GM18511 (cell line): ENCODE measurements at regions not wholly inside any gene's neighbourhood (a gene's known extent, or its start where the extent isn't known, plus 50 kb on each side); places are given as distances from the start of the nearest gene placed in this dataset.

ENCODE experiments used
- ATAC-seq: cut with Tn5 transposase; IDR thresholded peaks from one replicate; pipeline ENCODE4 v1.9.1; 2021; ENCODE audit warnings: mild to moderate bottlenecking, moderate library complexity; ENCODE audit not compliant: unreplicated experiment

DNA sequence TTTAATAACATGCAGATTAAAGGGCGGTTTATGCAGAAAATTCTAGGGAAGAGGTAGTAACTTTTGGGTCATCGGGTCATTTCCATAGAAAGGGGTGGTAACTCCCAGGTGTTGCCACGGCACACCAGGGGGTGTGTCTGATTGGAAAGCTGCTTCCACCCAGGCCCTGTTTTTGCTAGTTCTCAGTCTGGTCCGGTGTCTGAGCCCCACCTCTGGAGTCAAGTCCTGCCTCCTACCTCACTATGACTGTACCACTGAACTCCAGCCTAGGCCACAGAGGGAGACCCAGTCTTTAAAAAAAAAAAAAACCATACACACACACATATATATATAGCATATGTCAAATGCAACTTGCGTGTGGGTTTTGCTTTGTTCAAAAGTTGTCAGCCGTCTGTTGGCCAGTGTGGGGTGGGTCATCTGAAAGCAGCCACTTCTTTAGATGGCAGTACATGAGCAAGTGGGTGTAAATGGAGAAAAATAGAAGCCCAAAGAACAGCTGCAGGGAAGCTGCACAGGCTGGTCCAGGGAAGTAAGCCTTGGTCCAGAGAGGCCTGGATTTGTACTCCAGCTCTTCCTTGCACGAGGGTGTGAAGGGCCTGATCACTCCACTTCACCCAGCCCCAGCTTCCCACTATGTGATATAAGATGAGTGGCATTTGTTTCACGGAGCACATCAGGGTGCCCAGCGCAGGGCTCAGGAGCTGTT, 110.7 kb upstream of the SPRY4 start:
- ATAC-seq = no peak

GRCh38 chr5:142434322-142434612, 109.4 kb upstream of the SPRY4 start:
- no peak for ATAC-seq

DNA sequence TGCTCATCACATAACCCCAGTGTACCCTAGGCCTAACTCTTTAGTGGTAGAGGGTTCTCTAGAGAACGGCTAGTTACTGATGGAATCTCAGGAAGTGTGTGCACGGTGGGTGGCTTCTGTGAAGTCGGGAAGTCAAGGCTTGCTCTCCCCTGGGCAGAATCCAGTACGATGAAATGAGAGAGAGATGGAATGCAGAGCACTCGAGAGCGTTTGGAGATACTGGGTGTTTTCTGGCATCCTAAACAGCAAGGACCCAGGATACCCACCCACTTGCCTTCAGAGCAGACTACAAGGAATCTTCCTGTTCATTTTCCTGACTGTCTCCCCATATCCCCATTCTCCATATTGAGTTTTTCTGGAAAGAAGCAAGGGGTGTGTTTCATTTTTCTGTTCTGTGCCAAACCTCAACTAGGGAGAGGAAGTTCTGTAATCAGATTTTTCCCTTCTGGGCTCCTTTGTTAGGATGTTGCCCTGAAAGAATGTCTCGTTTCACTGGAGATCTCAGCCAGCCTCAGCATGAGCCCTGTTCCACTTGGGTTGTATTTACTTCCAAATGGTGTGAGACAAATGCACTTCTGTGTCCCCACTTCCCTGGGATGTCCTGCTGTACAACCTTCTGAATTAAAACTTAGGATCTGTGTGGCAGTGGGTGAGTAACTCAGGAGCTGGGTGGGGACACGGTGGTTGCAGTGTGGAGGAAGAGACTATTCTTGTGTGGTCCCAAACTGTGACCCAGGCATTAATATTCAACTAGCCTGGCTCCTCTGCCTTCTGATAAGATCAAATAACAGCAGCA, 108.9 kb upstream of the SPRY4 start:
- no peak for ATAC-seq

DNA sequence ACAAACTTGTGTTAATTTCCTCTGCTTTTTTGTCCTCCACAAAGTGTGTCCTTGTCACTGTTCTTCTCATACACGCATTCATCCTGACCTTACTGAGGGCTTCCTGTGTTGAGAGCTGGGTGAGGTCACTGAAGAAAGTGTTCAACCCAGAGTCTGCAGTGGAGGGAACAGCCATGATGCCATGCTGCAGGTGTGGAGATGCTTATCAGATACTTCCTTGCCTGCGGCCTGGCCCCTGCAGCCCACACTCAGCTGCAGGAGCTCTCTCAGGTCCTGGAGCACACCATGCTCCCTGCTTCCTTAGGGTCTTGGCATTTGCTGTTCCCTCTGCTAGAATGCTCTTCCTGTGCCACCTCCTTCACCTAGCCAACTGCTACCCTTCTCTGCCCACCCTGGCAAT, 108.1 kb upstream of the SPRY4 start:
- peak; percentile 64 for ATAC-seq

DNA sequence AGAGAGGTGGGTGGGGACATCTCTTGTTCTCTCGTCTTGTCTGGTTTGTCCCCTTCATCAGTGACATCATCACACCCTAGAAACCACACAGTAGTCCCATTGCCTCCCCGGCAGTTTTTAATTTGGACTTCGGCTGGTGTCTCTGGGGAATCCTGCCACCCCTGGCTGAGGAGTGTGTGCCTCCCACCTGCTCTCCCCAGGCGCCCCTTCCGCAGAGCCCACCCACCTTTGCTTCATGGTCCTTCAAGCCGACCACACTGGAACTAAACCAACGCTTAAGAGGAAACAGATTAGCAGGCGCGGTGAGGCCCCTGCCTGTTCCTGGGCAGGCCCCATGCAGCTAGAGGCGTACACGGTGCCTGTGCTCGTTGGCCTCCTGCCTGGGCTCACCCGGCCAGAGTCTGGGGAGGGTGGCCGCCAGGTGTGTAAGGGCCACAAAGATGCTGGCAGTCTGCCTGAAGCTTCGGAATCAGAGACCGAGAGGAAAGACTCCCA, 107.6 kb upstream of the SPRY4 start:
- peak; percentile 86 for ATAC-seq

DNA sequence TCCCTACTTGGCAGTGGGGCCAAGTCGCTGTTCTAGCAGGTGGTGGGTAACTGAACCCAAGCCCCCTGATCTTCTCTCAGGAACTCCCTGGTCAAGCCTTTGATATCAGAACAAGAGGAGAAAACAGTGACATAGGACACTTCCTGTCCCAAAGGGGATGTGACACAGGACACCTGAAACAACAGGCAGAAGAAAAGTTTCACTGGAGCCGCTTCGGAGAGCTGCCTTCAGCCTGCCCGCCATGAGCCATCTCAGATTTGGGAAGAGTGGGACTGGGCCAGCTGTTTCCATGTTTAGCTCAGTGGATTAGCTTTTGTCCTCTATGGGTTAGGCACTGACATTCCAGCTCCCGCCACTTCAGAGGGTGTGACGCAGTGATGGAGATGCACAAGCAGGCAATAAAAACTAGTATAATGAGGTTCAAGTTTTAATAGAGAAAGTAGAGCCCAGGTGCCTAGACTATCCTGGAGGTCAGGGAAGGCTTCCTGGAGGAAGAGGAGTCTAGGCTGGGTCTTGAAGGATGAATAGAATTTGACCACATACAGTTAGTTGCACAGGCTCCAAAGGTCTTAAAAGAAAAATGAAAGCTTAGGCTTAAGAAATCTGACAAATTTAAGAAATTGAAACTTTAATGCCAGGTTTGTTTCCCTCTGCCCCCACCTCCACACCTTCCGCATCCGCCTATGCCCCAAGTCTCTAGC, 104.1 kb upstream of the SPRY4 start:
- no peak for ATAC-seq

- no peak for ATAC-seq
Observed at GRCh38 chr5:142428036-142428772, 103.4 kb upstream of the SPRY4 start.

DNA sequence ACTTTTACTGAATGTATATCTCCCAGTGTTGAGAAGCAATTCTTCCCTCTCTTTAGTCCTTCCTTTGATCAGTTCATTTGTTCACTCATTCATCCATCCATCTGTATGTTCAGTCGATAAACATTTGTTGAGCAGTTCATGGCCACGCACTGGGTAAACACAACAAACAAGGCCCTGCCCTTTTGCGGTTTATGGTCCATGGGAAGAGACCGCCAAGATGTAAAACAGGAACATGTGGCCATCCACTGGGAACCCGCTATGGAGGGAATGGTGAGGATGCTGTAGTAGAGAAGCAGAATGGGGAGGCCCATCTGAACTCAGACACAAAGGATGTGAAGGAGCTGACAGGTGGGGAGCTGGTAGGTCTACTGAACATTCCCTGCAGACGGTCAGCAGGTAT, 102.7 kb upstream of the SPRY4 start:
- no peak for ATAC-seq

DNA sequence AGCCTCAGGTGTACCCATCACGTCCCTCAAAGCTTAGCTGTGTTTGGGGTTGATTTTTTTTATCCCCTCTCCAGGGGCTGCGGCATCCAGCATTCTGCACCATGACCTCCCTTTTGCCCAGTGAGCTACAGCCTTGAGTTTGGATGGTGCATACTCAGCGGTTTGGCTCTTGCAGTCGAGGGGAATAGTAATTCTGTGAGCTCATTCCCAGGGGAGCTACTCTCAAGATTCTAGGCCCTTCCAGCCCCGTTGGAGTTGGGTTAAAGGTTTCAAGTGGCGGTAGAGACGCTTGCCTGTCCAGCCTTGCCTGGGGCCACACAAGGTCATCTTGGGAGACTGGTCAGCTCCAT, 102.2 kb upstream of the SPRY4 start:
- ATAC-seq = no peak

GRCh38 chr5:142426129-142427014, 101.6 kb upstream of the SPRY4 start:
- ATAC-seq = no peak

GRCh38 chr5:142425286-142426065, 100.7 kb upstream of the SPRY4 start:
- no peak for ATAC-seq

DNA sequence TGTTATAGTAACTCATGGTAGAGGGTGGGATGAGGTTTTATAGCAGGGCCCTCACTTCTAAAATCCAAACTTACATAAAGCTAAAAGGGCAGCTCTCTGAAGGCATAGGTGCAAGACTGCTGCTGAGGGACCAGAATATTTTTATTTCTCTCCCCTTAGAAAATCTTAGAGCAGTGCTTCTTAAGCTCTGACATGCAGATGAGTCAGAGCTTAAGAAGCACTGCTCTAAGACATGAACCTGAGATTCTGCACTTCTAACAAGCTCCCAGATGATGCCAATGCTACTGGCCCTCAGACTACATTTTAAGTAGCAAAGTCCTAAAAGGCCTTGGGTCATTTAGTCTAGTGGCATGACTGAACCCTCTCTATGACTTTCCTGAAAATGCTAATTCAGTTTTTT, 97.6 kb upstream of the SPRY4 start:
- no peak for ATAC-seq

- ATAC-seq = no peak
Observed at GRCh38 chr5:142421621-142422397, 97.0 kb upstream of the SPRY4 start.

GRCh38 chr5:142421228-142421617, 96.4 kb upstream of the SPRY4 start:
- ATAC-seq = no peak

- peak; percentile 32 for ATAC-seq
Observed at GRCh38 chr5:142420561-142421227, 95.9 kb upstream of the SPRY4 start.

DNA sequence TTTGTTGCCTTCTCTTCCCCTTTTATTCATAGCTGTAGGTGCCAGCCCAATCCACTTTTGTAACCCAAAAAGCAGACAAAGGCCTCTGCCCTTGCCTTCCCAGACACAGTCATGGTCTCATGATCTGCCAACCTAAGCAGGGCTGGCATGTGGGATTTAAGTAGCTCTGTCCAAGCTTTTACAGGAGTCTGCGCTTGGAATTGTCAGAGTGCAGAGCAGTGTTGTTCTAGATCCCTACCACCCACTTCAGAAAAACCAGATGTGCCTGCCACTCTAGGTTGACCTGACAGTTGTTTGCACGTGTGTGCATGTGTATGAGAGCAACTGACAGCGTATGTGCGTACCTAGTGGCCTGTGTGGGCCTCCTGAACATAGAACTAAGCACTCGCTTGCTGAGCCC, 87.8 kb upstream of the SPRY4 start:
- no peak for ATAC-seq

- ATAC-seq = no peak
Observed at GRCh38 chr5:142411656-142412425, 87.0 kb upstream of the SPRY4 start.

DNA sequence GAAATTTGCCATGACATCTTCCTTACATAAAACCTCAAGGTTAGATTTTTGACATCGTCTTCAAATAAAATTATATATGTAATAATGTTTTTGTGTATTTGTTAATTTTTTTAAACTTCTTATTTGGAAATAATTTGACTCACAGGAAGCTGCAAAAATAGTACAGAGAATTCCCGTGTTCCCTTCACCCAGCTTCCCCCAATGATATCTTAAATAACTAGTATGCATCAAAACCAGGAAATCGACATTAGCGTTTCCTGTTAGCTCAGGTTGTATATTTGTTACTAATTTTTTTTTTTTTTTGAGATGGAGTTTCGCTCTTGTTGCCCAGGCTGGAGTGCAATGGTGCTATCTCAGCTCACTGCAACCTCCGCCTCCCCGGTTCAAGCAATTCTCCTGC, 86.3 kb upstream of the SPRY4 start:
- ATAC-seq = no peak
